ENCODE measurements at regions not wholly inside any gene's neighbourhood (a gene's known extent, or its start where the extent isn't known, plus 50 kb on each side); places are given as distances from the start of the nearest gene placed in this dataset.

- no peak for TF ChIP-seq CTCF (IDR thresholded peaks at IDR 0.05; ENCODE audit: borderline replicate concordance, extremely low read depth, low read length, poor library complexity, severe bottlenecking)
- no peak for TF ChIP-seq EZH2 (IDR thresholded peaks at IDR 0.05; ENCODE audit: borderline replicate concordance, low read depth, low read length, severe bottlenecking)
- no peak overlapping the region for H3K27ac ChIP-seq (ENCODE audit: low read length)
- no peak for ATAC-seq (ENCODE audit: insufficient read depth, low read depth)
These were observed 207.9 kb downstream of the TM9SF2 start for GRCh38 chr13:99709134-99709533.

GRCh38 chr13:99704390-99704789 lies 203.1 kb downstream of the TM9SF2 start:
- Histone ChIP-seq H3K36me3 (ENCODE audit: insufficient read depth, low read length) (no peaks in the 10 kb centered on the region), H3K27ac (ENCODE audit: low read length) (no peak overlapping the region), H3K27me3 (ENCODE audit: insufficient read depth, low read length, poor library complexity) (no peaks in the 10 kb centered on the region), H3K9ac (ENCODE audit: low read depth, low read length) (no peak overlapping the region), H3K9me3 (ENCODE audit: insufficient read depth, low read length, severe bottlenecking) (no peaks in the 10 kb centered on the region), H4K20me1 (ENCODE audit: insufficient read depth, low read length) (no peaks in the 10 kb centered on the region), H3K79me2 (ENCODE audit: insufficient read depth, low read length) (no peaks in the 10 kb centered on the region), H3K4me1 (ENCODE audit: insufficient read depth, low read length) (no peaks in the 10 kb centered on the region), H3K4me2 (ENCODE audit: insufficient read depth, low read length) (no peak overlapping the region), H2AFZ (ENCODE audit: low read depth, low read length) (no peak overlapping the region), H3K4me3 (ENCODE audit: low read depth in 1 of 2, low read length in 2 of 2) (no peak overlapping the region)
- DNase-seq (no peak), ATAC-seq (ENCODE audit: insufficient read depth, low read depth) (no peak)
- TF ChIP-seq EZH2 (IDR thresholded peaks at IDR 0.05; ENCODE audit: borderline replicate concordance, low read depth, low read length, severe bottlenecking), result no peak
- TF ChIP-seq CTCF (IDR thresholded peaks at IDR 0.05; ENCODE audit: borderline replicate concordance, extremely low read depth, low read length, poor library complexity, severe bottlenecking), result no peak

More at GRCh38 chr13:99709134-99709533, 207.9 kb downstream of the TM9SF2 start:
- Histone ChIP-seq H3K36me3 (ENCODE audit: insufficient read depth, low read length) (no peaks in the 10 kb centered on the region), H3K4me2 (ENCODE audit: insufficient read depth, low read length) (no peak overlapping the region), H3K9me3 (ENCODE audit: insufficient read depth, low read length, severe bottlenecking) (no peaks in the 10 kb centered on the region), H4K20me1 (ENCODE audit: insufficient read depth, low read length) (no peaks in the 10 kb centered on the region), H3K4me1 (ENCODE audit: insufficient read depth, low read length) (no peaks in the 10 kb centered on the region), H3K9ac (ENCODE audit: low read depth, low read length) (no peak overlapping the region), H3K79me2 (ENCODE audit: insufficient read depth, low read length) (no peaks in the 10 kb centered on the region), H3K4me3 (ENCODE audit: low read depth in 1 of 2, low read length in 2 of 2) (no peak overlapping the region), H3K27me3 (ENCODE audit: insufficient read depth, low read length, poor library complexity) (no peaks in the 10 kb centered on the region), H2AFZ (ENCODE audit: low read depth, low read length) (no peak overlapping the region)
- no peak for DNase-seq

GRCh38 chr13:99703908-99704307 lies 202.6 kb downstream of the TM9SF2 start:
- no peaks in the 10 kb centered on the region for H3K4me1 ChIP-seq (ENCODE audit: insufficient read depth, low read length)
- no peaks in the 10 kb centered on the region for H3K9me3 ChIP-seq (ENCODE audit: insufficient read depth, low read length, severe bottlenecking)
- H4K20me1 ChIP-seq (ENCODE audit: insufficient read depth, low read length), result no peaks in the 10 kb centered on the region
- no peak overlapping the region for H3K27ac ChIP-seq (ENCODE audit: low read length)
- TF ChIP-seq CTCF (IDR thresholded peaks at IDR 0.05; ENCODE audit: borderline replicate concordance, extremely low read depth, low read length, poor library complexity, severe bottlenecking) (no peak), EZH2 (IDR thresholded peaks at IDR 0.05; ENCODE audit: borderline replicate concordance, low read depth, low read length, severe bottlenecking) (no peak)
- no peaks in the 10 kb centered on the region for H3K79me2 ChIP-seq (ENCODE audit: insufficient read depth, low read length)
- no peaks in the 10 kb centered on the region for H3K27me3 ChIP-seq (ENCODE audit: insufficient read depth, low read length, poor library complexity)
- H3K4me3 ChIP-seq (ENCODE audit: low read depth in 1 of 2, low read length in 2 of 2), result no peak overlapping the region
- H3K9ac ChIP-seq (ENCODE audit: low read depth, low read length), result no peak overlapping the region
- ATAC-seq (ENCODE audit: insufficient read depth, low read depth) (no peak), DNase-seq (no peak)
- H3K4me2 ChIP-seq (ENCODE audit: insufficient read depth, low read length), result no peak overlapping the region
- H2AFZ ChIP-seq (ENCODE audit: low read depth, low read length), result no peak overlapping the region
- H3K36me3 ChIP-seq (ENCODE audit: insufficient read depth, low read length), result no peaks in the 10 kb centered on the region
